Brain microvascular endothelial cell (primary cell): ENCODE measurements at regions not wholly inside any gene's neighbourhood (a gene's known extent, or its start where the extent isn't known, plus 50 kb on each side); places are given as distances from the start of the nearest gene placed in this dataset.

Experiments used
- DNase-seq: peaks from one replicate; pipeline ENCODE4 v3.0.0-alpha.2; 2020
- H3K27ac ChIP-seq: fragments of 250-450 bp; sonication (Bioruptor Pico); 2 replicates; pipeline ENCODE4 v1.5.1; 2020; ENCODE audit warnings: mild to moderate bottlenecking, moderate library complexity
- H3K27me3 ChIP-seq: fragments of 250-450 bp; sonication (Bioruptor Pico); replicated peaks from 2 replicates; pipeline ENCODE4 v1.5.1; 2020; ENCODE audit warnings: mild to moderate bottlenecking
- H3K36me3 ChIP-seq: fragments of 250-450 bp; sonication (Bioruptor Pico); replicated peaks from 2 replicates; pipeline ENCODE4 v1.5.1; 2020; ENCODE audit warnings: mild to moderate bottlenecking
- H3K4me3 ChIP-seq: 2 replicates; pipeline ENCODE4 v1.5.1; 2011; ENCODE audit warnings: low read depth, mild to moderate bottlenecking, control low read depth, low read length, moderate library complexity
- CTCF ChIP-seq: IDR thresholded peaks from 2 replicates; pipeline ENCODE4 v1.5.1; 2011; ENCODE audit warnings: low read depth, mild to moderate bottlenecking, moderate library complexity, low read length, control low read depth, inconsistent platforms; ENCODE audit errors: missing control alignments
- in situ Hi-C: cut with HindIII; loops from 2 replicates; pipeline ENCODE4 v1.10.0; 2017; ENCODE audit warnings: low sequenced_read_pairs, low pct_ligation_motif_present

DNA sequence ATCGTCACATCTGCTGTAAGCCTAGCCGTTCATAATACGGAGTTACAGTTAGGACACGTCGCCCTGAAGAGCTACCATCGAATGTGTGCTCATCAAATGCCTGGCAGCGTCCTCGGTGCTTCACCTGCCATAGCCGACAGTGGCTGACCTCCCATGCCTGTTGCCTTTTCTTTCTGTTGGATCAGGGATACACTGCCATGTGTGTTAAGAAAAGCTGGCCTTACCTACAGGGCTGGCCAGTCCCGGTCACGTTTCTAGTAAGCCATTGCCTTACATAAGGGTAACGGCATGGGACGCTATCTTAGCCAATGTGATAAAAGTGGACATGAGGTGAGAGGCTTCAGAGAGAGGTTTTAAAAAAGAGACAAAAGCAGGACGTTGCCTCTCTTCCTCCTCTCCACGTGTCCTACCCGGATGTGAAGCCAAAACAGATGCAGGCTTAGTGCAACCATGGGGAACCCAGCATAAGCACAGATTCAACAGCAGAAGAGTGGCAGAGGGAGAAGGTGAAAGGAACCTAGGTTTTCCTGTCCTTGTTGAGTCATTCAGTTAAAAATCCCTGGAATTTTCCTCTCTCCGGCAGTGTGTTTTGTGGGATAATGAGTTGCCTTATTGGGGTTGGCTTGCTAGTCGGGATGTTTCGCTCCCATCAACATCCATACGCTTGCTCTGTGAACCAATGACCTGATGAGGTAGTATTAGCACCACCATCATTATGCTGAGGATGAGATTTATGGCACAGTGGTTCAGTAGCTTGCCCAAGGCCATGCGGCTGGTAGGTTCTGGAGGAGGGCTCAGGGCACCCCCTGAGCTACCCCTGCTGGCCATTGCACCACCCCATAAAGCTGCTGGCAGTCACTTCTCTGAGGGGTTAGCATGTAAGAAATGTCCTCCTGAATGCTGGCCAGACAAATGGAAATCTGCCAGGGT lies 67.4 kb upstream of the B3GAT1 start:
- Histone ChIP-seq H3K27ac (no peak overlapping the region), H3K4me3 (no peak overlapping the region), H3K36me3 (no peaks in the 10 kb centered on the region), H3K27me3 (no peaks in the 10 kb centered on the region)
- no peak for TF ChIP-seq CTCF
- in situ Hi-C loops = no loop called here
- no peak for DNase-seq

GRCh38 chr11:134478611-134479010 lies 66.6 kb upstream of the B3GAT1 start:
- Histone ChIP-seq H3K27ac (no peak overlapping the region), H3K36me3 (no peaks in the 10 kb centered on the region), H3K4me3 (no peak overlapping the region), H3K27me3 (no peaks in the 10 kb centered on the region)
- no peak for DNase-seq
- TF ChIP-seq CTCF = no peak
- in situ Hi-C loops = no loop called here

DNA sequence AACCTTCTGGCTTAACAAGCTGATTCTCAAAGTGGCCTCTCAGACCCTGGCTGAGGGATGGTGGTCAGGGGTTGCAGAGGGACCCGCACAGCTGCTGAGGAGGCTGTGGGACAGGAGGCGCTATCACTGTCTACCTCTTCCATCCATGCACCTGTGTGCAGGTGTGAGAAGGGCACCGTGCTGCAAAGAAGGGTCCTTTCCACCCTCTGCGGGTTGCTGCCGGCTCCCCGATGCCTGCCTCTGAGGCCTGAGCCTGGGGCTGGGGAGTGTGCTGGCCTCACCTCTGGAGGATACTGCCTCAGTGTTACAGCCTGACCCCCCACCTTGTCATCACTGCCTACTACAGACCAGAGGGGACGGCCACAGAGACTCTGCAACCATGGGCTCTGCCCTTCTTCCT lies 66.1 kb upstream of the B3GAT1 start:
- Histone ChIP-seq H3K27ac (no peak overlapping the region), H3K27me3 (no peaks in the 10 kb centered on the region), H3K36me3 (no peaks in the 10 kb centered on the region), H3K4me3 (no peak overlapping the region)
- TF ChIP-seq CTCF = no peak
- in situ Hi-C loops = no loop called here
- no peak for DNase-seq

DNA sequence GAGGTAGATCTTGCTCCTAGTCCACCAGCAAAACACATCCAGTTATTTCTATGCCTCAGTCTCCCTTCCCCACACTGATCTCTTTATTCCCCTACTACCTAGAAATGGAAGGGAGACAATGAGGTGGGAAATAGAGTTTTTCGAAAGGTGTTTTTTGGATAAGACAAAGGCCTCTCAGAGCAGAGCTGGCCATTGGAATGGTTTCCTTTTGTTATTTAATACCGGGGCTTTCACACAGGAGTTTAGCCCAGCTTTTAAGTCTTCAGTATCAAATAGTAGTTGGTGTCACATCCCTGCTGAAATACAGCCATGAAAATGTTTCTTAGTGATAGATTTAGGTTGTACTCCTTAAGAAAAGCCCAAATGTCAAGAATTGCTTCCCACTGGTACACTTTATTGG lies 65.4 kb upstream of the B3GAT1 start:
- in situ Hi-C loops = no loop called here
- Histone ChIP-seq H3K27ac (no peak overlapping the region), H3K4me3 (no peak overlapping the region), H3K36me3 (no peaks in the 10 kb centered on the region), H3K27me3 (no peaks in the 10 kb centered on the region)
- TF ChIP-seq CTCF = no peak
- DNase-seq = no peak

DNA sequence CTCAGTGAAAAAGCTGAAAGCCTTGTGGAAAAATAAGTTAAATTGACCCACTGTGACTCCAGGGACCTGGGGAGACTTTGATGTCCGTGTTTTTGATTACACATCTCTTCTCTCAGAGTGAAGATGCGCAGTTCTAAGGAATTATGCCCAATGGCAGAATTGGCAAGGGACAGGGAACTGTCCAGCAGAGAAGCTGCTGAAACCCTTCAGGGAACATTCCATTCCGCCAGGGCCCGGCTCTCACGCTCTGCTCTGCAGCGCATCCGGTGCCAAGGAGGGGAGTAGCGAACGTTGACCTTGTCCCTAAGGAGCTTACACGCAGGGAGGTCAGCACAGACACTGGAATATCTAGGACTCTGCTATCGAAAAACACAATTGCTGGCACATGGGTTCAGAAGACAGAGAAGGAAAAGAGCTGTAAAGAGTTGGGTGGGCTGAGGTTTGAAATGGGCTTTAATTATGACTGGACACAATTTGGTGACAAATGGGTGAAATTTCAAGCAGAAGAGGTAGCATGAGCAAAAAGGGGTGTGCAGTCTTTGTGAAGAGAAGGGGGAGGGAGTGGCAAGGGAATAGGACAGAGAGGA lies 64.5 kb upstream of the B3GAT1 start:
- Histone ChIP-seq H3K27me3 (no peaks in the 10 kb centered on the region), H3K36me3 (no peaks in the 10 kb centered on the region), H3K27ac (no peak overlapping the region), H3K4me3 (no peak overlapping the region)
- no peak for TF ChIP-seq CTCF
- in situ Hi-C loops = no loop called here
- DNase-seq = no peak
